K562 (cell line): ENCODE measurements at regions not wholly inside any gene's neighbourhood (a gene's known extent, or its start where the extent isn't known, plus 50 kb on each side); places are given as distances from the start of the nearest gene placed in this dataset.

Source experiments
- ATAC-seq: fragments of 200-7000 bp; cut with Tn5 transposase; 3 replicates; pipeline ENCODE4 v1.9.1; 2020; ENCODE audit warnings: moderate library complexity
- BruUV-seq: library from RNA; stranded (reverse); fragments of 400-500 nt; replicated peaks from 2 replicates; lab custom pipeline; 2021; lab: Mats Ljungman, UMichigan
- CTCF ChIA-PET: fragments of 300-600 bp; formaldehyde crosslinking; extraction: SDS; loops from one replicate; lab custom pipeline; 2021; ENCODE audit warnings: low intra/inter-chr PET ratio; lab: Yijun Ruan, JAX
- POLR2A ChIA-PET: fragments of 300-600, 350-650 bp; sonication (Branson Sonifier 250); formaldehyde crosslinking; extraction: SDS; loops from one replicate; lab custom pipeline; 2021; ENCODE audit warnings: antibody characterized with exemption, inconsistent platforms; lab: Yijun Ruan, JAX
- DNase-seq, 4 experiments: peaks; one replicate each; pipeline versions ENCODE4 v3.0.0 to v3.0.0-alpha.2; 2011 to 2018; ENCODE audit warnings: low spot score in 3 of 4, mixed read lengths in 3 of 4; ENCODE audit errors: extremely low read depth in 1 of 4
- FAIRE-seq: peaks from 2 replicates; lab custom pipeline; 2011; peaks lifted over from hg19 to GRCh38; lab: Jason Lieb, UNC
- H2AFZ ChIP-seq: 2 replicates; pipeline ENCODE4 v1.6.0; 2011; ENCODE audit warnings: low read depth, low read length, control low read depth, inconsistent platforms
- H3K27ac ChIP-seq: fragments of 200-600 bp; 3 replicates; pipeline ENCODE4 v1.8.0; 2011; ENCODE audit warnings: low read depth, mild to moderate bottlenecking, control low read depth, inconsistent platforms, low read length, moderate library complexity, mixed read lengths; ENCODE audit errors: extremely low read depth
- H3K27me3 ChIP-seq, 2 experiments: fragments of 300-600 bp in 1 of 2; 2 replicates in 1 of 2; 3 replicates in 1 of 2; pipeline versions ENCODE4 v1.6.0 to v1.8.0; 2011; ENCODE audit warnings: inconsistent platforms in 2 of 2, low read length in 2 of 2, mild to moderate bottlenecking in 1 of 2, mixed read lengths in 1 of 2, moderate library complexity in 1 of 2; ENCODE audit not compliant: control insufficient read depth in 2 of 2, insufficient read depth in 2 of 2
- H3K36me3 ChIP-seq: fragments of 300-600 bp; 3 replicates; pipeline ENCODE4 v1.8.0; 2011; ENCODE audit warnings: mild to moderate bottlenecking, low read length, inconsistent platforms; ENCODE audit not compliant: control insufficient read depth, insufficient read depth
- H3K4me1 ChIP-seq, 2 experiments: fragments of 200-600 bp in 1 of 2; replicated peaks in 1 of 2; 2 replicates in 1 of 2; 3 replicates in 1 of 2; pipeline versions ENCODE4 v1.5.1 to v1.8.0; 2011; ENCODE audit warnings: inconsistent platforms in 2 of 2, low read length in 2 of 2, mild to moderate bottlenecking in 1 of 2, mixed read lengths in 1 of 2, moderate library complexity in 1 of 2; ENCODE audit not compliant: control insufficient read depth in 2 of 2, insufficient read depth in 2 of 2
- H3K4me2 ChIP-seq: 2 replicates; pipeline ENCODE4 v1.6.1; 2011; ENCODE audit warnings: low read length, control low read depth, inconsistent platforms, mixed read lengths; ENCODE audit not compliant: insufficient read depth
- H3K4me3 ChIP-seq: fragments of 200-600 bp; sonication (generic), shearing (Covaris generic); 2 replicates; pipeline ENCODE4 v1.5.1; 2016; ENCODE audit warnings: control low read depth, inconsistent platforms
- H3K79me2 ChIP-seq: fragments of 200-600 bp; 3 replicates; pipeline ENCODE4 v1.8.0; 2011; ENCODE audit warnings: low read length, inconsistent platforms; ENCODE audit not compliant: control insufficient read depth, insufficient read depth
- H3K9ac ChIP-seq, 2 experiments: 2 replicates each; pipeline versions ENCODE4 v1.6.0 to v1.6.1; 2011; ENCODE audit warnings: low read depth in 2 of 2, low read length in 2 of 2, control low read depth in 1 of 2, inconsistent platforms in 1 of 2, mild to moderate bottlenecking in 1 of 2, mixed read lengths in 1 of 2; ENCODE audit not compliant: insufficient read depth in 1 of 2
- H3K9me1 ChIP-seq: one replicate; pipeline ENCODE4 v1.6.0; 2011; ENCODE audit warnings: inconsistent platforms, mild to moderate bottlenecking, low read length, moderate library complexity; ENCODE audit not compliant: control insufficient read depth, insufficient read depth
- H3K9me3 ChIP-seq: replicated peaks from 2 replicates; pipeline ENCODE4 v1.5.1; 2011; ENCODE audit warnings: low read depth, low read length, inconsistent platforms; ENCODE audit not compliant: control insufficient read depth, insufficient read depth
- H4K20me1 ChIP-seq: replicated peaks from 2 replicates; pipeline ENCODE4 v1.6.1; 2011; ENCODE audit warnings: low read length, inconsistent platforms, mixed read lengths; ENCODE audit not compliant: control insufficient read depth, insufficient read depth
- CBX8 ChIP-seq: fragments of 200-600 bp; sonication (generic); IDR thresholded peaks from 2 replicates; pipeline ENCODE4 v1.6.1; 2012; ENCODE audit warnings: borderline replicate concordance, mixed run types, low read depth, mild to moderate bottlenecking, moderate library complexity, mixed read lengths, low read length, control low read depth, inconsistent platforms; ENCODE audit not compliant: poor library complexity, severe bottlenecking; ENCODE audit errors: extremely low read depth
- CREB5 ChIP-seq: fragments of 250-450 bp; sonication (Bioruptor Pico); IDR thresholded peaks from 2 replicates; pipeline ENCODE4 v1.5.0; 2020; ENCODE audit warnings: mild to moderate bottlenecking
- EWSR1 ChIP-seq: fragments of 450-650 bp; IDR thresholded peaks from 2 replicates; pipeline ENCODE4 v1.6.1; 2018; ENCODE audit warnings: borderline replicate concordance, mild to moderate bottlenecking, low read depth, moderate library complexity; ENCODE audit not compliant: partially characterized antibody
- HMG20A ChIP-seq: fragments of 450-650 bp; formaldehyde crosslinking; conservative IDR thresholded peaks from 2 replicates; pipeline ENCODE4 v1.4.0; 2020; ENCODE audit warnings: mild to moderate bottlenecking, mixed read lengths
- JUND ChIP-seq, 2 experiments: IDR thresholded peaks; 2 replicates in 1 of 2; 3 replicates in 1 of 2; pipeline ENCODE4 v1.6.1; 2011; ENCODE audit warnings: borderline replicate concordance in 2 of 2, low read depth in 2 of 2, low read length in 2 of 2, improper control_type of control experiment in 1 of 2, missing biosample characterization in 1 of 2, missing genetic modification characterization in 1 of 2, missing genetic modification reagents in 1 of 2
- MCM2 ChIP-seq: fragments of 450-650 bp; IDR thresholded peaks from 2 replicates; pipeline ENCODE4 v1.6.1; 2017; ENCODE audit warnings: low read depth, mild to moderate bottlenecking
- NCOA2 ChIP-seq, 2 experiments: fragments of 450-650 bp; IDR thresholded peaks; 2 replicates each; pipeline ENCODE4 v1.6.1; 2018; ENCODE audit warnings: mild to moderate bottlenecking in 2 of 2, moderate library complexity in 1 of 2; ENCODE audit not compliant: partially characterized antibody in 2 of 2
- THAP12 ChIP-seq: fragments of 250-450 bp; sonication (Bioruptor Pico); IDR thresholded peaks from 2 replicates; pipeline ENCODE4 v1.9.0; 2021; ENCODE audit warnings: mild to moderate bottlenecking, inconsistent platforms
- ZNF274 ChIP-seq: IDR thresholded peaks from 2 replicates; pipeline ENCODE4 v1.6.1; 2011; ENCODE audit warnings: low read depth, mild to moderate bottlenecking, low read length, moderate library complexity, borderline replicate concordance
- WGBS: fragments of 100-300 bp; shearing (Covaris generic); methylation state at CpG from one replicate; pipeline ENCODE4 v1.1.6; 2016; ENCODE audit warnings: low coverage, mixed read lengths; ENCODE audit not compliant: insufficient coverage; ENCODE audit errors: missing lambda C conversion rate; 5-methylcytosine and 5-hydroxymethylcytosine counted together
- in situ Hi-C: fragments of 300-500 bp; cut with MboI; formaldehyde crosslinking; loops from 4 replicates; pipeline ENCODE4 v1.15.0; 2018; ENCODE audit warnings: inconsistent platforms, mixed read lengths
- intact Hi-C: fragments of 100-400 bp; cut with micrococcal nuclease; formaldehyde crosslinking; loops from 2 replicates; pipeline ENCODE4 v1.14.2; 2022
- TF ChIP-seq, protein P1 (sequence below): IDR thresholded peaks from 3 replicates; pipeline ENCODE4 v1.6.1; 2011; ENCODE audit warnings: borderline replicate concordance, mild to moderate bottlenecking; ENCODE audit not compliant: insufficient read length, insufficient read depth
- TF ChIP-seq, protein P2 (sequence below): fragments of 250-450 bp; sonication (Bioruptor Pico); IDR thresholded peaks from 2 replicates; pipeline ENCODE4 v1.9.0; 2021; ENCODE audit warnings: mild to moderate bottlenecking
- TF ChIP-seq, protein P3 (sequence below): sonication (generic); formaldehyde crosslinking; IDR thresholded peaks from 2 replicates; pipeline ENCODE4 v1.8.1; 2023; ENCODE audit warnings: mild to moderate bottlenecking, missing genetic modification reagents, moderate library complexity

- no peak for TF ChIP-seq CBX8
Observed at GRCh38 chr3:59302442-59302841, 252.6 kb upstream of the CFAP20DC start (continued).

- Histone ChIP-seq H3K36me3 (no peaks in the 10 kb centered on the region), H3K9ac (no peak overlapping the region), H3K4me2 (no peak overlapping the region), H4K20me1 (no peaks in the 10 kb centered on the region), H2AFZ (no peak overlapping the region), H3K9me1 (no peaks in the 10 kb centered on the region), H3K4me1 (no peaks in the 10 kb centered on the region), H3K4me3 (no peak overlapping the region), H3K79me2 (no peaks in the 10 kb centered on the region), H3K27ac (no peak overlapping the region), H3K9me3 (no peaks in the 10 kb centered on the region), H3K27me3 (no peaks in the 10 kb centered on the region)
- FAIRE-seq (no peak), ATAC-seq (no peak), DNase-seq (no peak)
- in situ Hi-C loops = no loop called here
- 0% methylated on average over 1 of the region's 1 CpG for WGBS
- BruUV-seq = no TSS peak
- ChIA-PET CTCF (no interaction called here), POLR2A (no interaction called here)
- intact Hi-C loops = no loop called here
- no peak for TF ChIP-seq THAP12 (CRISPR knock-in tag)
- no peak for TF ChIP-seq EWSR1
- TF ChIP-seq JUND (IDR thresholded peaks at IDR 0.05; ENCODE audit: borderline replicate concordance, low read depth, low read length) = no peak
- TF ChIP-seq JUND (tag; IDR thresholded peaks at IDR 0.05; ENCODE audit: borderline replicate concordance, low read depth, low read length) = no peak
- TF ChIP-seq, protein P1, sequence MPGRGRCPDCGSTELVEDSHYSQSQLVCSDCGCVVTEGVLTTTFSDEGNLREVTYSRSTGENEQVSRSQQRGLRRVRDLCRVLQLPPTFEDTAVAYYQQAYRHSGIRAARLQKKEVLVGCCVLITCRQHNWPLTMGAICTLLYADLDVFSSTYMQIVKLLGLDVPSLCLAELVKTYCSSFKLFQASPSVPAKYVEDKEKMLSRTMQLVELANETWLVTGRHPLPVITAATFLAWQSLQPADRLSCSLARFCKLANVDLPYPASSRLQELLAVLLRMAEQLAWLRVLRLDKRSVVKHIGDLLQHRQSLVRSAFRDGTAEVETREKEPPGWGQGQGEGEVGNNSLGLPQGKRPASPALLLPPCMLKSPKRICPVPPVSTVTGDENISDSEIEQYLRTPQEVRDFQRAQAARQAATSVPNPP = no peak
- no peak for TF ChIP-seq MCM2
- TF ChIP-seq HMG20A = no peak
- TF ChIP-seq, protein P2, sequence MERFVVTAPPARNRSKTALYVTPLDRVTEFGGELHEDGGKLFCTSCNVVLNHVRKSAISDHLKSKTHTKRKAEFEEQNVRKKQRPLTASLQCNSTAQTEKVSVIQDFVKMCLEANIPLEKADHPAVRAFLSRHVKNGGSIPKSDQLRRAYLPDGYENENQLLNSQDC (CRISPR knock-in tag) = no peak
- TF ChIP-seq CREB5 (CRISPR knock-in tag) = no peak
- TF ChIP-seq, protein P3, sequence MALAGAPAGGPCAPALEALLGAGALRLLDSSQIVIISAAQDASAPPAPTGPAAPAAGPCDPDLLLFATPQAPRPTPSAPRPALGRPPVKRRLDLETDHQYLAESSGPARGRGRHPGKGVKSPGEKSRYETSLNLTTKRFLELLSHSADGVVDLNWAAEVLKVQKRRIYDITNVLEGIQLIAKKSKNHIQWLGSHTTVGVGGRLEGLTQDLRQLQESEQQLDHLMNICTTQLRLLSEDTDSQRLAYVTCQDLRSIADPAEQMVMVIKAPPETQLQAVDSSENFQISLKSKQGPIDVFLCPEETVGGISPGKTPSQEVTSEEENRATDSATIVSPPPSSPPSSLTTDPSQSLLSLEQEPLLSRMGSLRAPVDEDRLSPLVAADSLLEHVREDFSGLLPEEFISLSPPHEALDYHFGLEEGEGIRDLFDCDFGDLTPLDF = no peak
- TF ChIP-seq ZNF274 = no peak
- no peak for TF ChIP-seq NCOA2 (IDR thresholded peaks at IDR 0.05; ENCODE audit: partially characterized antibody in 2 of 2)
Observed at GRCh38 chr3:59300733-59301132, 250.9 kb upstream of the CFAP20DC start.
